Activated CD4-positive, alpha-beta T cell treated with anti-CD3 and anti-CD28 coated beads, Interleukin-2, amount 10 ng/mL, durations not matched to agents 7 days and 5 days (primary cell): ENCODE measurements at regions not wholly inside any gene's neighbourhood (a gene's known extent, or its start where the extent isn't known, plus 50 kb on each side); places are given as distances from the start of the nearest gene placed in this dataset.
"Not testable (repeated sequence)": the region's sequence is repeated elsewhere in the genome, so short reads cannot be mapped to it uniquely, and the experiment has no call there.

ENCODE experiments used
- CTCF ChIA-PET: fragments of 350-600 bp; sonication (Branson Sonifier 250); formaldehyde crosslinking; loops from one replicate; lab custom pipeline; 2021; ENCODE audit warnings: antibody characterized with exemption; lab: Charles Lee
- POLR2A ChIA-PET: fragments of 350-600 bp; sonication (Branson Sonifier 250); formaldehyde crosslinking; loops from one replicate; lab custom pipeline; 2021; ENCODE audit warnings: antibody characterized with exemption; lab: Charles Lee
- DNase-seq: peaks from one replicate; pipeline ENCODE4 v3.0.0-alpha.2; 2020
- H3K27ac Mint-ChIP-seq: one replicate; pipeline ENCODE4 v1.8.0; 2021; ENCODE audit warnings: mild to moderate bottlenecking, moderate library complexity, mixed read lengths
- H3K27me3 Mint-ChIP-seq: one replicate; pipeline ENCODE4 v1.8.0; 2021; ENCODE audit warnings: mixed read lengths
- H3K36me3 Mint-ChIP-seq: one replicate; pipeline ENCODE4 v1.8.0; 2021; ENCODE audit warnings: low read depth, mixed read lengths
- H3K4me1 Mint-ChIP-seq: one replicate; pipeline ENCODE4 v1.8.0; 2021; ENCODE audit warnings: mixed read lengths
- H3K4me3 Mint-ChIP-seq: one replicate; pipeline ENCODE4 v1.8.0; 2021; ENCODE audit warnings: mild to moderate bottlenecking, moderate library complexity, mixed read lengths
- H3K9me3 Mint-ChIP-seq: one replicate; pipeline ENCODE4 v1.8.0; 2021; ENCODE audit warnings: mixed read lengths

GRCh38 chrX:47723083-47723482 lies 64.1 kb upstream of the UXT start:
- CTCF ChIA-PET: no interaction called here

DNA sequence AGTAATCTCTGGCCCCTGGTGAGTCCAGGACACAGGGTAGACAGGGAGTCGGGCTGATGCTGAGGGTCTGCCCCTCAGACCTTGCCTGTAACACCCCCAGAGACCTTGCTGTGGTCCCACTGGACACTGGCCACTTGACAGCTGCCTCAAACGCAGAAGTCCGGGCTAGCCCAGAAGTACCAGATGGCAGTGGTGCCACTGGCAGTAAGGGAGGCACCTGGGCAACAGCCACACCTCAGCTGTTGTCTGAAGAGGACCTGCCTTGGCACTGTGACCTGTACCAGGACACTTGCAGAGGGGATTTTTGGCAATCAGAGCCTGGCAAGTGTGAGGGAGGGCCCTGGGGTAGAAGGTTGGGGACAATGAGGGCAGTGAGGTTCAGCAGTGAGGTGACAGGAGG lies 63.3 kb upstream of the UXT start:
- CTCF ChIA-PET: no interaction called here
- Mint-ChIP-seq H3K27me3 (no peaks in the 10 kb centered on the region), H3K27ac (no peak overlapping the region), H3K4me1 (no peaks in the 10 kb centered on the region), H3K9me3 (no peaks in the 10 kb centered on the region), H3K4me3 (no peak overlapping the region), H3K36me3 (no peaks in the 10 kb centered on the region)
- no peak for DNase-seq
- POLR2A ChIA-PET: no interaction called here

More at GRCh38 chrX:47723083-47723482, 64.1 kb upstream of the UXT start:
- POLR2A ChIA-PET: no interaction called here
- Mint-ChIP-seq H3K27ac (no peak overlapping the region), H3K9me3 (no peaks in the 10 kb centered on the region), H3K36me3 (no peaks in the 10 kb centered on the region), H3K4me3 (no peak overlapping the region), H3K27me3 (no peaks in the 10 kb centered on the region), H3K4me1 (no peaks in the 10 kb centered on the region)
- DNase-seq: no peak

GRCh38 chrX:47715078-47715477 lies 56.1 kb upstream of the UXT start:
- H3K36me3 Mint-ChIP-seq, DNase-seq, H3K9me3 Mint-ChIP-seq, H3K4me1 Mint-ChIP-seq, H3K27me3 Mint-ChIP-seq, CTCF ChIA-PET, POLR2A ChIA-PET, H3K27ac Mint-ChIP-seq, H3K4me3 Mint-ChIP-seq: not testable (repeated sequence)

DNA sequence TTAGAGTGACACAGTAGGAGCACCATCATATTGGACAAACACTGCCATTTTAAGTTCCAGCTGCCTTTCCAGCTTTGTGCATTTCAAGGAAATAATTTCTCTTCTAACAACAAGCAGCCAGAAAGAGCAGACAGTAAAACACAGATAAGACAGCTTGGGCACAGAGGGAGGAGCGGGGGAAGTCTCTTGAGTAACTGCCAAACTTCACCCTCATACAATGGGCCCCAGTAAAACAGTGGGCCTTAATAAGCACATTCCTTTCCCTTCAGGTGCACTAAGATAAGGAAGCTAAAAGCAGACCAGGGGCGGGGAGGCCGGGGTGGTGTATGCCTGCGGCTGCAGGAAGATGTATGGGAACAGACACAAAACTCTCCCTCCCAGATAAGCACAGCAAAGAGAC lies 53.7 kb upstream of the UXT start:
- H3K4me1 Mint-ChIP-seq, H3K36me3 Mint-ChIP-seq, DNase-seq, H3K9me3 Mint-ChIP-seq, H3K27me3 Mint-ChIP-seq, H3K27ac Mint-ChIP-seq, POLR2A ChIA-PET, H3K4me3 Mint-ChIP-seq, CTCF ChIA-PET: not testable (repeated sequence)

GRCh38 chrX:47710252-47710651 lies 51.3 kb upstream of the UXT start:
- Mint-ChIP-seq H3K9me3 (no peaks in the 10 kb centered on the region), H3K4me1 (no peaks in the 10 kb centered on the region), H3K27ac (no peak overlapping the region), H3K36me3 (no peaks in the 10 kb centered on the region), H3K4me3 (no peak overlapping the region), H3K27me3 (peaks cover 6% of the 10 kb centered on the region)
- DNase-seq: no peak
- ChIA-PET POLR2A (no interaction called here), CTCF (interaction anchor here (0.6 kb wide), 1 partner anchor 127 kb away, joined by 3 read pairs; no protein-coding TSS in a partner anchor)
